ENCODE measurements at regions not wholly inside any gene's neighbourhood (a gene's known extent, or its start where the extent isn't known, plus 50 kb on each side); places are given as distances from the start of the nearest gene placed in this dataset.

GRCh38 chr7:156490021-156490800, 150.4 kb upstream of the RNF32 start:
- H3K27me3 ChIP-seq (ENCODE audit: low read length), result no peaks in the 10 kb centered on the region
- H3K9me2 ChIP-seq (replicated peaks; ENCODE audit: insufficient read depth, low read length), result no peaks in the 10 kb centered on the region
- no peaks in the 10 kb centered on the region for H3K36me3 ChIP-seq (ENCODE audit: low read length)
- H3K79me2 ChIP-seq (ENCODE audit: insufficient read depth, low read length), result no peaks in the 10 kb centered on the region
- no peak overlapping the region for H3K4me3 ChIP-seq (ENCODE audit: insufficient read depth, low read length, poor library complexity, severe bottlenecking)
- H3F3A ChIP-seq (ENCODE audit: insufficient read depth), result no peaks in the 10 kb centered on the region
- no peaks in the 10 kb centered on the region for H3K9me3 ChIP-seq (ENCODE audit: insufficient read depth, low read length)
- H3K9ac ChIP-seq (ENCODE audit: low read length), result no peak overlapping the region
- no peak overlapping the region for H3K4me2 ChIP-seq (ENCODE audit: low read depth, low read length, poor library complexity, severe bottlenecking)
- H3K27ac ChIP-seq (ENCODE audit: low read depth, low read length), result no peak overlapping the region
- H4K20me1 ChIP-seq (ENCODE audit: low read depth, low read length), result no peaks in the 10 kb centered on the region
- no peak for TF ChIP-seq CTCF (IDR thresholded peaks at IDR 0.05; ENCODE audit: insufficient read depth, low read length, poor library complexity, severe bottlenecking)
- no peak for TF ChIP-seq EZH2phosphoT487 (conservative IDR thresholded peaks at IDR 0.05; ENCODE audit: low read length)
- no peak overlapping the region for H2AFZ ChIP-seq (ENCODE audit: low read depth, low read length, severe bottlenecking)

GRCh38 chr7:156487811-156488533, 152.6 kb upstream of the RNF32 start:
- H3K9ac ChIP-seq (ENCODE audit: low read length), result no peak overlapping the region
- no peak overlapping the region for H3K4me2 ChIP-seq (ENCODE audit: low read depth, low read length, poor library complexity, severe bottlenecking)
- H3K36me3 ChIP-seq (ENCODE audit: low read length), result no peaks in the 10 kb centered on the region
- no peaks in the 10 kb centered on the region for H3F3A ChIP-seq (ENCODE audit: insufficient read depth)
- no peak overlapping the region for H2AFZ ChIP-seq (ENCODE audit: low read depth, low read length, severe bottlenecking)
- no peaks in the 10 kb centered on the region for H4K20me1 ChIP-seq (ENCODE audit: low read depth, low read length)
- no peak overlapping the region for H3K27ac ChIP-seq (ENCODE audit: low read depth, low read length)
- no peaks in the 10 kb centered on the region for H3K9me2 ChIP-seq (replicated peaks; ENCODE audit: insufficient read depth, low read length)
- H3K27me3 ChIP-seq (ENCODE audit: low read length), result no peaks in the 10 kb centered on the region
- H3K4me3 ChIP-seq (ENCODE audit: insufficient read depth, low read length, poor library complexity, severe bottlenecking), result no peak overlapping the region
- H3K9me3 ChIP-seq (ENCODE audit: insufficient read depth, low read length), result no peaks in the 10 kb centered on the region
- H3K79me2 ChIP-seq (ENCODE audit: insufficient read depth, low read length), result no peaks in the 10 kb centered on the region
- TF ChIP-seq CTCF (IDR thresholded peaks at IDR 0.05; ENCODE audit: insufficient read depth, low read length, poor library complexity, severe bottlenecking) (no peak), EZH2phosphoT487 (conservative IDR thresholded peaks at IDR 0.05; ENCODE audit: low read length) (no peak)

GRCh38 chr7:156480671-156481070, 159.9 kb upstream of the RNF32 start:
- Histone ChIP-seq H3K4me2 (ENCODE audit: low read depth, low read length, poor library complexity, severe bottlenecking) (no peak overlapping the region), H3K9me2 (replicated peaks; ENCODE audit: insufficient read depth, low read length) (no peaks in the 10 kb centered on the region), H3K79me2 (ENCODE audit: insufficient read depth, low read length) (no peaks in the 10 kb centered on the region), H3K9me3 (ENCODE audit: insufficient read depth, low read length) (no peaks in the 10 kb centered on the region), H4K20me1 (ENCODE audit: low read depth, low read length) (no peaks in the 10 kb centered on the region), H3K27ac (ENCODE audit: low read depth, low read length) (no peak overlapping the region), H3K27me3 (ENCODE audit: low read length) (no peaks in the 10 kb centered on the region), H2AFZ (ENCODE audit: low read depth, low read length, severe bottlenecking) (no peak overlapping the region), H3F3A (ENCODE audit: insufficient read depth) (no peaks in the 10 kb centered on the region), H3K4me3 (ENCODE audit: insufficient read depth, low read length, poor library complexity, severe bottlenecking) (no peak overlapping the region), H3K9ac (ENCODE audit: low read length) (no peak overlapping the region), H3K36me3 (ENCODE audit: low read length) (no peaks in the 10 kb centered on the region)
- no peak for TF ChIP-seq CTCF (IDR thresholded peaks at IDR 0.05; ENCODE audit: insufficient read depth, low read length, poor library complexity, severe bottlenecking)
